Liver (tissue), 8 donors: ENCODE measurements at regions not wholly inside any gene's neighbourhood (a gene's known extent, or its start where the extent isn't known, plus 50 kb on each side); places are given as distances from the start of the nearest gene placed in this dataset.
"Not testable (repeated sequence)": the region's sequence is repeated elsewhere in the genome, so short reads cannot be mapped to it uniquely, and the experiment has no call there.

ENCODE experiments used
- DNase-seq: peaks from one replicate; pipeline ENCODE4 v3.0.0-alpha.2; 2017; ENCODE audit warnings: low spot score
- H3K27ac ChIP-seq, 2 donors: one replicate each; pipeline ENCODE4 v1.7.0; 2013; ENCODE audit warnings: inconsistent platforms in 2 of 2, low read length in 2 of 2, control low read depth in 1 of 2, low read depth in 1 of 2, mild to moderate bottlenecking in 1 of 2
- H3K27me3 ChIP-seq, 4 donors: one replicate each; pipeline versions ENCODE4 v1.6.1 to v1.7.0; 2013; ENCODE audit warnings: low read length in 3 of 4, inconsistent platforms in 1 of 4, mild to moderate bottlenecking in 1 of 4, moderate library complexity in 1 of 4; ENCODE audit not compliant: control insufficient read depth in 4 of 4, insufficient read depth in 4 of 4
- H3K36me3 ChIP-seq, 4 donors: one replicate each; pipeline versions ENCODE4 v1.6.1 to v1.7.0; 2013; ENCODE audit warnings: low read length in 3 of 4, mild to moderate bottlenecking in 3 of 4, low read depth in 1 of 4, moderate library complexity in 1 of 4; ENCODE audit not compliant: control insufficient read depth in 4 of 4, insufficient read depth in 3 of 4
- H3K4me1 ChIP-seq, 4 donors: one replicate each; pipeline versions ENCODE4 v1.6.1 to v1.7.0; 2013; ENCODE audit warnings: low read length in 3 of 4, mild to moderate bottlenecking in 3 of 4, moderate library complexity in 1 of 4; ENCODE audit not compliant: control insufficient read depth in 4 of 4, insufficient read depth in 4 of 4
- H3K4me3 ChIP-seq, 3 donors: one replicate each; pipeline versions ENCODE4 v1.6.1 to v1.7.0; 2013; ENCODE audit warnings: low read length in 3 of 3, control low read depth in 1 of 3, low read depth in 1 of 3, mild to moderate bottlenecking in 1 of 3
- H3K9ac ChIP-seq, 2 donors: one replicate each; pipeline ENCODE4 v1.7.0; 2013; ENCODE audit warnings: low read length in 2 of 2, mild to moderate bottlenecking in 2 of 2, moderate library complexity in 2 of 2, control low read depth in 1 of 2, low read depth in 1 of 2
- H3K9me3 ChIP-seq, 4 donors: one replicate each; pipeline versions ENCODE4 v1.6.1 to v1.7.0; 2013; ENCODE audit warnings: low read length in 3 of 4; ENCODE audit not compliant: control insufficient read depth in 4 of 4
- EGR1 ChIP-seq, 2 donors: IDR thresholded peaks; 2 replicates each; pipeline ENCODE4 v1.6.1; 2016 to 2018; ENCODE audit warnings: antibody characterized with exemption in 2 of 2, low read depth in 2 of 2
- FOXA1 ChIP-seq: IDR thresholded peaks from 2 replicates; pipeline ENCODE4 v1.6.1; 2016; ENCODE audit warnings: antibody characterized with exemption
- FOXA2 ChIP-seq: IDR thresholded peaks from 2 replicates; pipeline ENCODE4 v1.6.1; 2016; ENCODE audit warnings: antibody characterized with exemption
- GABPA ChIP-seq, 2 donors: IDR thresholded peaks in 1 of 2; conservative IDR thresholded peaks in 1 of 2; 2 replicates each; pipeline ENCODE4 v1.6.1; 2016; ENCODE audit warnings: antibody characterized with exemption in 2 of 2, mild to moderate bottlenecking in 1 of 2, moderate library complexity in 1 of 2
- HNF4A ChIP-seq, 2 donors: conservative IDR thresholded peaks; 2 replicates each; pipeline ENCODE4 v1.6.1; 2016; ENCODE audit warnings: antibody characterized with exemption in 2 of 2, mild to moderate bottlenecking in 2 of 2
- HNF4G ChIP-seq: IDR thresholded peaks from 2 replicates; pipeline ENCODE4 v1.6.1; 2016; ENCODE audit warnings: antibody characterized with exemption
- JUND ChIP-seq, 2 donors: IDR thresholded peaks; 2 replicates each; pipeline ENCODE4 v1.6.1; 2016; ENCODE audit warnings: antibody characterized with exemption in 2 of 2
- MAX ChIP-seq: IDR thresholded peaks from 2 replicates; pipeline ENCODE4 v1.6.1; 2016; ENCODE audit warnings: antibody characterized with exemption
- NR2F2 ChIP-seq: IDR thresholded peaks from 2 replicates; pipeline ENCODE4 v1.6.1; 2016; ENCODE audit warnings: antibody characterized with exemption
- RAD21 ChIP-seq, 2 donors: IDR thresholded peaks; 2 replicates each; pipeline ENCODE4 v1.6.1; 2016; ENCODE audit warnings: antibody characterized with exemption in 2 of 2, mild to moderate bottlenecking in 2 of 2
- REST ChIP-seq: IDR thresholded peaks from 2 replicates; pipeline ENCODE4 v1.6.1; 2016; ENCODE audit warnings: antibody characterized with exemption, mild to moderate bottlenecking
- TAF1 ChIP-seq: conservative IDR thresholded peaks from 2 replicates; pipeline ENCODE4 v1.6.1; 2016; ENCODE audit warnings: antibody characterized with exemption, mild to moderate bottlenecking
- YY1 ChIP-seq: IDR thresholded peaks from 2 replicates; pipeline ENCODE4 v1.6.1; 2016; ENCODE audit warnings: antibody characterized with exemption, mild to moderate bottlenecking
- ZBTB33 ChIP-seq: IDR thresholded peaks from 2 replicates; pipeline ENCODE4 v1.6.1; 2016; ENCODE audit warnings: antibody characterized with exemption
- WGBS: extraction: QIAGEN DNeasy Blood & Tissue Kit; methylation state at CpG from one replicate; pipeline ENCODE4 v1.1.7; 2013; 5-methylcytosine and 5-hydroxymethylcytosine counted together
- TF ChIP-seq, protein P1 (sequence below): fragments of 150-350 bp; IDR thresholded peaks from 2 replicates; pipeline ENCODE4 v1.5.1; 2017; ENCODE audit warnings: improper control_type of control experiment, low read depth, low read length; ENCODE audit not compliant: missing input control
- donor health status: healthy.
- donor health status: healthy.
- donor health status: healthy.
- donor health status: healthy.
- donor health status: healthy.

DNA sequence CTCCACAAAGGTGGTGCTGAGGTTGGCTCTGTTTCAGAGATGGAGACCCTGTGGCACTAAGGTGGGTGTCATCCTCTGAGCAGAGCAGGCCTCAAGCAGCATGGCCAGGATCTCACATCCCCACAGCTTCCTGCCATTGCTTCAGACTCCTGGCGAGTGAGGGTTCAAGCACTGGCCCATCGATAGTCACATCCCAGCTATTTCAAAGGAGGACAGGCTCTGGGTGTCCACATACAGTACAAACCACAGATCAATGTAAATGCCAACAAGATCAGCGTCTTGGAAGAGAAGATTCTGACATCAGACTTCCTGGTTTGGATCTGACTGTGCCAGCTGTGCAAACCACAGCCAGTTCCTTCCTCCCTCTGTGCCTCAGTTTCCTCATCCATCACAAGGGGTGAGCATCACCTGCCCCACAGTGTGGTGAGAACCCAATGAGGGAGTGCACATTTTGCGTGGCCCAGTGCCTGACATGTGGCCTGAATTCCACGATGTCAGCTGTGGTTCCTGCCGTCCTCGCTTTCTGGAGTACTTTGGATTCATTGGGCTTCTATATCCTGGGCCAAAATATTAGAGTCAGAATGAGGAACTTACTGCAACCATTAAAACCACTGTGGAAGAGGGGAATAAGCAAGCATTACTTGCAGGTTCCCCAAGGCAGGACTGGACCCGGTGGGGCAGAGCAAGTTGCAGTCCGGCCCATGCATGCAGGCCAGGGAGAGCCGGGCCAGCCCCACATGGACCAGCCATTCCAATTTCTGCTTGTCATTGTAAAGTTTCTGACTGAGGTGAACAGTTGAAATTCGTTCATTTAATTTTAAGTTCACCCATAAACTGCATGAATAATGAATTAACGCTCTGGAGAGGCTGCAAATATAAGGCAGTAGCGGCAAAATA lies 236.0 kb downstream of the TTLL2 start:
- no peaks in the 10 kb centered on the region for H3K36me3 ChIP-seq
- no peak for TF ChIP-seq NR2F2
- no peak for TF ChIP-seq MAX
- TF ChIP-seq HNF4G, result no peak
- no peak for TF ChIP-seq HNF4A (conservative IDR thresholded peaks at IDR 0.05)
- H3K4me3 ChIP-seq, result no peak overlapping the region
- peak overlapping the region; percentile 86 for H3K27ac ChIP-seq
- peak; percentile 13 for DNase-seq
- H3K9ac ChIP-seq, result no peak overlapping the region
- no peaks in the 10 kb centered on the region for H3K9me3 ChIP-seq
- H3K27me3 ChIP-seq, result no peaks in the 10 kb centered on the region
- 91% methylated on average over 13 of the region's 13 CpGs for WGBS
- peaks cover 6 to 28% (median 23%) of the 10 kb centered on the region in 4 donors for H3K4me1 ChIP-seq

DNA sequence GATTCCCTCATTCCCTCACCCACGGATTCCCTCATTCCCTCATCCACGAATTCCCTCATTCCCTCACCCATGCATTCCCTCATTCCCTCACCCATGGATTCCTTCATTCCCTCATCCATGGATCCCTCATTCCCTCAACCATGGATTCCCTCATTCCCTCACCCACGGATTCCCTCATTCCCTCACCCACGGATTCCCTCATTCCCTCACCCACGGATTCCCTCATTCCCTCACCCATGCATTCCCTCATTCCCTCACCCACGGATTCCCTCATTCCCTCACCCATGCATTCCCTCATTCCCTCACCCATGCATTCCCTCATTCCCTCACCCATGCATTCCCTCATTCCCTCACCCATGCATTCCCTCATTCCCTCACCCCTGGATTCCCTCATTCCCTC lies 238.0 kb downstream of the TTLL2 start:
- H3K27ac ChIP-seq, result not testable (repeated sequence)
- H3K4me1 ChIP-seq, result peaks cover 6 to 32% (median 24%) of the 10 kb centered on the region in 4 donors

DNA sequence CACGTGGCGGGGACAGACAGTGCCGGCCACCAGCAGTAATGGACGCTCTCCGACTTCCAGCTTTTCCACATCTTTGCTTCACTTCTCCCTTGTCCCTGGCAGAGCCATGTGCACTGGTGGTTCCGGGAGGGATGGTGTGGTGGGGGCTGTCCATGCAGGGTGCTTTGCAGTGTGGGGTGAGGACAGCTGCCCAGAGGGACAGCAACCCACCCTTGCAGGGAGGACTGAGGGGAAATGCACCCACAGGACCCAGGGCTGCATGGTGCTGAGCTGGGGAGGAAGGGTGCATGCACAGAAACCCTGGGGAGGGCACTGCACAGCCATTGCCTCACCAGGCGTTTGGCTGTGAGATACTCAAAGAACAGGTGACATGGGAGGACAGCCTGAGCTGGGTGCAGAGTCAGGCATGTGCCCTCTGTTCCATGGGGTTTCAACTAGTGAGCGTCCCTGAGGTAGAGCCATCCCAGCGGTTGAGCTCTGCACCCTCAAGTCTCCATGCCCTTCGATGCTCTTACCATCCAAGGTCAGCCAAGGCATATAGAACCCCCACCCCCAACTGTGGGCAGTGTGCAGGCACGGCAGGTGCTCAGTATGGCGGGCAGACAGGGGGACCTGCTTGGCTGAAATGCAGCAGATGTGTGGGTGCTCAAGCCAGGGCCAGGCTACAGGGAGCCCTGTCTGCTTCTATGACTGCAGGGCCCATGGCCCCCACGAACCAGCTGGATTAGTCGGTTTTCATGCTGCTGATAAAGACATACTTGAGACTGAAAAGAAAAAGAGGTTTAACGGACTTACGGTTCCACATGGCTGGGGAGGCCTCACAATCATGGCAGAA lies 239.7 kb downstream of the TTLL2 start:
- WGBS, result 94% methylated on average over 16 of the region's 16 CpGs

More for the DNA sequence above, 238.0 kb downstream of the TTLL2 start:
- not testable (repeated sequence) for H3K9ac ChIP-seq, H3K36me3 ChIP-seq, DNase-seq, H3K9me3 ChIP-seq, H3K27me3 ChIP-seq, H3K4me3 ChIP-seq
- WGBS, result 89% methylated on average over 6 of the region's 6 CpGs

More for the DNA sequence above, 239.7 kb downstream of the TTLL2 start:
- no peak for TF ChIP-seq MAX
- TF ChIP-seq FOXA2, result no peak
- TF ChIP-seq JUND (IDR thresholded peaks at IDR 0.05), result no peak
- TF ChIP-seq YY1, result no peak
- no peak for TF ChIP-seq RAD21 (IDR thresholded peaks at IDR 0.05)
- no peak for TF ChIP-seq EGR1 (IDR thresholded peaks at IDR 0.05; ENCODE audit: low read depth in 2 of 2)
- TF ChIP-seq GABPA (IDR thresholded peaks at IDR 0.05 in 1 of 2, conservative IDR thresholded peaks at IDR 0.05 in 1 of 2), result no peak
- no peak for TF ChIP-seq TAF1
- no peak for TF ChIP-seq NR2F2
- TF ChIP-seq ZBTB33, result no peak
- no peak for TF ChIP-seq HNF4G
- no peak for TF ChIP-seq FOXA1
- no peak for TF ChIP-seq HNF4A (conservative IDR thresholded peaks at IDR 0.05)
- TF ChIP-seq, protein P1, sequence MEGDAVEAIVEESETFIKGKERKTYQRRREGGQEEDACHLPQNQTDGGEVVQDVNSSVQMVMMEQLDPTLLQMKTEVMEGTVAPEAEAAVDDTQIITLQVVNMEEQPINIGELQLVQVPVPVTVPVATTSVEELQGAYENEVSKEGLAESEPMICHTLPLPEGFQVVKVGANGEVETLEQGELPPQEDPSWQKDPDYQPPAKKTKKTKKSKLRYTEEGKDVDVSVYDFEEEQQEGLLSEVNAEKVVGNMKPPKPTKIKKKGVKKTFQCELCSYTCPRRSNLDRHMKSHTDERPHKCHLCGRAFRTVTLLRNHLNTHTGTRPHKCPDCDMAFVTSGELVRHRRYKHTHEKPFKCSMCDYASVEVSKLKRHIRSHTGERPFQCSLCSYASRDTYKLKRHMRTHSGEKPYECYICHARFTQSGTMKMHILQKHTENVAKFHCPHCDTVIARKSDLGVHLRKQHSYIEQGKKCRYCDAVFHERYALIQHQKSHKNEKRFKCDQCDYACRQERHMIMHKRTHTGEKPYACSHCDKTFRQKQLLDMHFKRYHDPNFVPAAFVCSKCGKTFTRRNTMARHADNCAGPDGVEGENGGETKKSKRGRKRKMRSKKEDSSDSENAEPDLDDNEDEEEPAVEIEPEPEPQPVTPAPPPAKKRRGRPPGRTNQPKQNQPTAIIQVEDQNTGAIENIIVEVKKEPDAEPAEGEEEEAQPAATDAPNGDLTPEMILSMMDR, result no peak
- no peak for TF ChIP-seq REST
- peaks cover 1 to 19% (median 13%) of the 10 kb centered on the region in 4 donors for H3K4me1 ChIP-seq
- no peak overlapping the region for H3K9ac ChIP-seq
- no peaks in the 10 kb centered on the region for H3K36me3 ChIP-seq
- H3K4me3 ChIP-seq, result no peak overlapping the region
- no peaks in the 10 kb centered on the region for H3K9me3 ChIP-seq
- peak; percentile 30 for DNase-seq
- H3K27ac ChIP-seq, result no peak overlapping the region
- no peaks in the 10 kb centered on the region for H3K27me3 ChIP-seq
